AG09319 (cell line): ENCODE measurements at regions not wholly inside any gene's neighbourhood (a gene's known extent, or its start where the extent isn't known, plus 50 kb on each side); places are given as distances from the start of the nearest gene placed in this dataset.

ENCODE experiments used
- DNase-seq: peaks from one replicate; pipeline ENCODE4 v3.0.0-alpha.2; 2010; ENCODE audit warnings: low read depth; ENCODE audit errors: extremely low read depth
- TF ChIP-seq, protein P1 (sequence below): IDR thresholded peaks from 2 replicates; pipeline ENCODE4 v1.5.1; 2011; ENCODE audit warnings: low read depth, mild to moderate bottlenecking, inconsistent platforms, low read length, moderate library complexity

DNA sequence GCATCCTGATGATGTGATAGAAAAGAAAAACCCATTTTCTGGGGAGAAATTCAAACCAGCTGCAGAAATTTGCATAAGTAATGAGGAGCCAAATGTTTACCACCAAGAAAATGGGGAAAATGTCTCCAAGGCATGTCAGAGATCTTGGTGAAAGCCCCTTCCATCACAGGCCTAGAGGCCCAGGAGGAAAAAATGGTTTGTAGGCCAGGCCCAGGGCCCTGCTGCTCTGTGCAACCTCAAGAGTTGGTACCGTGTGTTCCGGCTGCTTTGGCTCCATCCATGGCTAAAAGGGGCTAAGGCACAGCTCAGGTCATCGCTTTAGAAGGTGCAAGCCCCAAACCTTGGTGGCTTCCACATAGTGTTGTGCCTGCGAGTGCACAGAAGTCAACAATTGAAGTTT lies 543.1 kb downstream of the ZNF608 start:
- TF ChIP-seq, protein P1, sequence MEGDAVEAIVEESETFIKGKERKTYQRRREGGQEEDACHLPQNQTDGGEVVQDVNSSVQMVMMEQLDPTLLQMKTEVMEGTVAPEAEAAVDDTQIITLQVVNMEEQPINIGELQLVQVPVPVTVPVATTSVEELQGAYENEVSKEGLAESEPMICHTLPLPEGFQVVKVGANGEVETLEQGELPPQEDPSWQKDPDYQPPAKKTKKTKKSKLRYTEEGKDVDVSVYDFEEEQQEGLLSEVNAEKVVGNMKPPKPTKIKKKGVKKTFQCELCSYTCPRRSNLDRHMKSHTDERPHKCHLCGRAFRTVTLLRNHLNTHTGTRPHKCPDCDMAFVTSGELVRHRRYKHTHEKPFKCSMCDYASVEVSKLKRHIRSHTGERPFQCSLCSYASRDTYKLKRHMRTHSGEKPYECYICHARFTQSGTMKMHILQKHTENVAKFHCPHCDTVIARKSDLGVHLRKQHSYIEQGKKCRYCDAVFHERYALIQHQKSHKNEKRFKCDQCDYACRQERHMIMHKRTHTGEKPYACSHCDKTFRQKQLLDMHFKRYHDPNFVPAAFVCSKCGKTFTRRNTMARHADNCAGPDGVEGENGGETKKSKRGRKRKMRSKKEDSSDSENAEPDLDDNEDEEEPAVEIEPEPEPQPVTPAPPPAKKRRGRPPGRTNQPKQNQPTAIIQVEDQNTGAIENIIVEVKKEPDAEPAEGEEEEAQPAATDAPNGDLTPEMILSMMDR = no peak

GRCh38 chr5:124200381-124200780 lies 546.1 kb downstream of the ZNF608 start:
- DNase-seq = no peak
- TF ChIP-seq, protein P1 = no peak

More for the DNA sequence above, 543.1 kb downstream of the ZNF608 start:
- no peak for DNase-seq

DNA sequence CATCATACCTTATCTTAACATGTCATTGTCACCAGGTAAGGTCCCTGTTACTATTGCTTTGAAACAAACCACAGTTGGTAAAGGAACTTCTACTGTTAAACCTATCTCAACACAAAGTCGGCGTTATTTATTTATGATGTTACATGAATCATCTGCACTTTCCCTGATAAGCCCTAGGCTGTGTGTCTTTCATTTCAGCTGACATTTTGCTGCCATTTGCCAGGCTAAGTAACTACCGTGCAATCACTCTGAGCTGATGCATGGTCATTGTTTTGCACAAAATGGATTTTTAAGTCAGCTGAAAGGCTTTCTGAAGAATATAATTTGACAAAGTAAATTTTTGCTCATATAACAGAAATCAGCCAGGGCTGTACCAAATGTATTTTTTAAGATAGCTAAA lies 546.5 kb downstream of the ZNF608 start:
- TF ChIP-seq, protein P1 = no peak
- no peak for DNase-seq

- TF ChIP-seq, protein P1 = no peak
- DNase-seq = no peak
Observed at GRCh38 chr5:124195411-124195810, 551.0 kb downstream of the ZNF608 start.

- TF ChIP-seq, protein P1 = no peak
- DNase-seq = no peak
Observed at GRCh38 chr5:124194282-124194681, 552.2 kb downstream of the ZNF608 start.

GRCh38 chr5:124193371-124193789 lies 553.1 kb downstream of the ZNF608 start:
- DNase-seq = peak; percentile 27
- TF ChIP-seq, protein P1 = no peak

DNA sequence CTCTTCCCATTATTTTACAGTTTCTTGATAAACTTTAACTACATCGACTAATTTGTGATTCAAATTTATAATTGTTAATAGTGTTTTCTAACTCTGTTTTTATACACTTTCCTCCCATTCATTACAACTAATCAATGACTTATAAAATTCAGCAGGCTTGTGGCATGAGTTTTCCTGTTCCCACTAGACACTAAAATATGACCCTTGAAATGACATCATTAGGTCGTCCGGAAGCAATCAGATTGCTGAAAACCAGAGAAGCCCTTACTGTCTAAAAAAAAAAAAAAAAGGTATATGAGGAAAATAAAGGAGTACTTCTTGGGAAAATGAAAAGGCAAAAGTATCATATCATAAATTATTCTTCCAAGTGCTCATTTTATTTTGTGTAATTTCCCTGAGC lies 553.7 kb downstream of the ZNF608 start:
- no peak for DNase-seq
- TF ChIP-seq, protein P1 = no peak
